ENCODE measurements at regions not wholly inside any gene's neighbourhood (a gene's known extent, or its start where the extent isn't known, plus 50 kb on each side); places are given as distances from the start of the nearest gene placed in this dataset.

- no peak for TF ChIP-seq EZH2 (IDR thresholded peaks at IDR 0.05; ENCODE audit: low read depth, unreplicated experiment)
- no peak for TF ChIP-seq POLR2AphosphoS5 (IDR thresholded peaks at IDR 0.05; ENCODE audit: low read depth)
- no peak for TF ChIP-seq CTCF (conservative IDR thresholded peaks at IDR 0.05; ENCODE audit: low read depth in 2 of 2)
- TF ChIP-seq EZH2phosphoT487 (IDR thresholded peaks at IDR 0.05; ENCODE audit: unreplicated experiment), result no peak
- TF ChIP-seq REST (IDR thresholded peaks at IDR 0.05; ENCODE audit: unreplicated experiment), result peak; percentile 75
- TF ChIP-seq ETS1 (IDR thresholded peaks at IDR 0.05), result no peak
- no peak for TF ChIP-seq JUNB (IDR thresholded peaks at IDR 0.05; ENCODE audit: unreplicated experiment)
- TF ChIP-seq CREB1 (CRISPR knock-in tag; IDR thresholded peaks at IDR 0.05; ENCODE audit: low read depth), result no peak
Observed at GRCh38 chr5:162703914-162704313, 636.3 kb downstream of the GABRG2 start.

Measured in GM23338 (cell line).